HG02973 (cell line): ENCODE measurements at regions not wholly inside any gene's neighbourhood (a gene's known extent, or its start where the extent isn't known, plus 50 kb on each side); places are given as distances from the start of the nearest gene placed in this dataset.
A peak's percentile ranks its signal among the peaks of the same experiment; 100 is the strongest.

Experiments used
- ATAC-seq: cut with Tn5 transposase; IDR thresholded peaks from one replicate; pipeline ENCODE4 v1.9.1; 2021; ENCODE audit warnings: moderate library complexity; ENCODE audit not compliant: unreplicated experiment

- ATAC-seq: no peak
Observed at GRCh38 chr5:155903791-155904190, 423.2 kb upstream of the SGCD start.

- no peak for ATAC-seq
Observed at GRCh38 chr5:155905364-155905763, 421.6 kb upstream of the SGCD start.

GRCh38 chr5:155906046-155906445 is 420.9 kb upstream of the SGCD start:
- no peak for ATAC-seq

- no peak for ATAC-seq
Observed at GRCh38 chr5:155908543-155908942, 418.4 kb upstream of the SGCD start.

- no peak for ATAC-seq
Observed at GRCh38 chr5:155912291-155912690, 414.7 kb upstream of the SGCD start.

- no peak for ATAC-seq
Observed at GRCh38 chr5:155914766-155915165, 412.2 kb upstream of the SGCD start.

- no peak for ATAC-seq
Observed at GRCh38 chr5:155915601-155916000, 411.4 kb upstream of the SGCD start.

GRCh38 chr5:155919126-155919525 is 407.8 kb upstream of the SGCD start:
- no peak for ATAC-seq

- ATAC-seq: no peak
Observed at GRCh38 chr5:155919725-155920124, 407.2 kb upstream of the SGCD start.

GRCh38 chr5:155921621-155922020 is 405.3 kb upstream of the SGCD start:
- ATAC-seq: no peak

GRCh38 chr5:155923784-155924183 is 403.2 kb upstream of the SGCD start:
- no peak for ATAC-seq

- no peak for ATAC-seq
Observed at GRCh38 chr5:155926031-155926430, 400.9 kb upstream of the SGCD start.

GRCh38 chr5:155926766-155927165 is 400.2 kb upstream of the SGCD start:
- ATAC-seq: no peak

GRCh38 chr5:155929112-155929511 is 397.9 kb upstream of the SGCD start:
- ATAC-seq: no peak

- ATAC-seq: no peak
Observed at GRCh38 chr5:155934964-155935363, 392.0 kb upstream of the SGCD start.

- no peak for ATAC-seq
Observed at GRCh38 chr5:155935723-155936122, 391.2 kb upstream of the SGCD start.

- no peak for ATAC-seq
Observed at GRCh38 chr5:155936520-155937406, 390.2 kb upstream of the SGCD start.

GRCh38 chr5:155938051-155938450 is 388.9 kb upstream of the SGCD start:
- no peak for ATAC-seq

GRCh38 chr5:155941340-155941739 is 385.6 kb upstream of the SGCD start:
- ATAC-seq: no peak

- peak; percentile 91 for ATAC-seq
Observed at GRCh38 chr5:155943516-155944407, 383.2 kb upstream of the SGCD start.

- ATAC-seq: no peak
Observed at GRCh38 chr5:155947394-155948062, 379.4 kb upstream of the SGCD start.
